ENCODE measurements at regions not wholly inside any gene's neighbourhood (a gene's known extent, or its start where the extent isn't known, plus 50 kb on each side); places are given as distances from the start of the nearest gene placed in this dataset.

GRCh38 chr2:14428056-14428455, 204.5 kb upstream of the LRATD1 start:
- Histone ChIP-seq H3K27me3 (no peaks in the 10 kb centered on the region), H3K4me1 (no peaks in the 10 kb centered on the region), H3K9me3 (no peaks in the 10 kb centered on the region), H3K36me3 (no peaks in the 10 kb centered on the region), H3K4me3 (no peak overlapping the region), H3K27ac (no peak overlapping the region)
- TF ChIP-seq CTCF (IDR thresholded peaks at IDR 0.05) = no peak
- intact Hi-C loops (cut with DNase I) = no loop called here
- no peak for DNase-seq (ENCODE audit: low spot score in 2 of 2)

- no peaks in the 10 kb centered on the region for H3K4me1 ChIP-seq
- no peak for DNase-seq (ENCODE audit: low spot score in 2 of 2)
- H3K4me3 ChIP-seq = no peak overlapping the region
- no peak overlapping the region for H3K27ac ChIP-seq
- intact Hi-C loops (cut with DNase I) = no loop called here
- H3K27me3 ChIP-seq = no peaks in the 10 kb centered on the region
- TF ChIP-seq CTCF (IDR thresholded peaks at IDR 0.05) = no peak
- H3K36me3 ChIP-seq = no peaks in the 10 kb centered on the region
- no peaks in the 10 kb centered on the region for H3K9me3 ChIP-seq
Observed at GRCh38 chr2:14433946-14434495, 198.5 kb upstream of the LRATD1 start.

GRCh38 chr2:14445670-14446069, 186.8 kb upstream of the LRATD1 start:
- DNase-seq (ENCODE audit: low spot score in 2 of 2) = no peak
- H3K4me1 ChIP-seq = no peaks in the 10 kb centered on the region
- TF ChIP-seq CTCF (IDR thresholded peaks at IDR 0.05) = no peak
- H3K36me3 ChIP-seq = no peaks in the 10 kb centered on the region
- no peaks in the 10 kb centered on the region for H3K27me3 ChIP-seq
- no peak overlapping the region for H3K4me3 ChIP-seq
- no peaks in the 10 kb centered on the region for H3K9me3 ChIP-seq
- no peak overlapping the region for H3K27ac ChIP-seq
- intact Hi-C loops (cut with DNase I) = no loop called here

- Histone ChIP-seq H3K4me3 (no peak overlapping the region), H3K27me3 (no peaks in the 10 kb centered on the region), H3K27ac (no peak overlapping the region), H3K36me3 (no peaks in the 10 kb centered on the region), H3K4me1 (no peaks in the 10 kb centered on the region), H3K9me3 (no peaks in the 10 kb centered on the region)
- no peak for TF ChIP-seq CTCF (IDR thresholded peaks at IDR 0.05)
- no peak for DNase-seq (ENCODE audit: low spot score in 2 of 2)
- intact Hi-C loops (cut with DNase I) = no loop called here
Observed at GRCh38 chr2:14448340-14448739, 184.2 kb upstream of the LRATD1 start.

- H3K36me3 ChIP-seq = no peaks in the 10 kb centered on the region
- no peaks in the 10 kb centered on the region for H3K27me3 ChIP-seq
- intact Hi-C loops (cut with DNase I) = no loop called here
- no peak for DNase-seq (ENCODE audit: low spot score in 2 of 2)
- TF ChIP-seq CTCF (IDR thresholded peaks at IDR 0.05) = no peak
- no peak overlapping the region for H3K4me3 ChIP-seq
- no peaks in the 10 kb centered on the region for H3K4me1 ChIP-seq
- no peaks in the 10 kb centered on the region for H3K9me3 ChIP-seq
- no peak overlapping the region for H3K27ac ChIP-seq
Observed at GRCh38 chr2:14451312-14451711, 181.2 kb upstream of the LRATD1 start.

- Histone ChIP-seq H3K27ac (no peak overlapping the region), H3K27me3 (no peaks in the 10 kb centered on the region), H3K4me1 (no peaks in the 10 kb centered on the region), H3K9me3 (no peaks in the 10 kb centered on the region), H3K4me3 (no peak overlapping the region), H3K36me3 (no peaks in the 10 kb centered on the region)
- intact Hi-C loops (cut with DNase I) = no loop called here
- no peak for DNase-seq (ENCODE audit: low spot score in 2 of 2)
- TF ChIP-seq CTCF (IDR thresholded peaks at IDR 0.05) = no peak
Observed at GRCh38 chr2:14454202-14454601, 178.3 kb upstream of the LRATD1 start.
